ENCODE measurements at regions not wholly inside any gene's neighbourhood (a gene's known extent, or its start where the extent isn't known, plus 50 kb on each side); places are given as distances from the start of the nearest gene placed in this dataset.

GRCh38 chr3:144816323-144816722, 844.7 kb downstream of the DIPK2A start:
- TF ChIP-seq EZH2 (IDR thresholded peaks at IDR 0.05; ENCODE audit: borderline replicate concordance, low read depth, low read length, poor library complexity, severe bottlenecking), result no peak
- no peak for TF ChIP-seq CTCF (conservative IDR thresholded peaks at IDR 0.05; ENCODE audit: low read depth, low read length)

All from A673 (cell line).